ENCODE measurements at regions not wholly inside any gene's neighbourhood (a gene's known extent, or its start where the extent isn't known, plus 50 kb on each side); places are given as distances from the start of the nearest gene placed in this dataset.
"Not testable (repeated sequence)": the region's sequence is repeated elsewhere in the genome, so short reads cannot be mapped to it uniquely, and the experiment has no call there.

GRCh38 chr1:5129746-5130355 is 475.4 kb downstream of the AJAP1 start:
- no peak for TF ChIP-seq CTCF (IDR thresholded peaks at IDR 0.05)
- no peak for TF ChIP-seq POLR2A (IDR thresholded peaks at IDR 0.05)
- WGBS, 2 donors = 0 to 15% methylated on average over 1 of the region's 1 CpG

GRCh38 chr1:5125208-5125607 is 470.8 kb downstream of the AJAP1 start:
- TF ChIP-seq POLR2A (IDR thresholded peaks at IDR 0.05) (no peak), CTCF (IDR thresholded peaks at IDR 0.05) (no peak)
- H3K4me1 ChIP-seq = no peaks in the 10 kb centered on the region
- no peaks in the 10 kb centered on the region for H3K9me3 ChIP-seq
- no peaks in the 10 kb centered on the region for H3K27me3 ChIP-seq
- DNase-seq = no peak
- H3K36me3 ChIP-seq (replicated peaks in 1 of 2; ENCODE audit: insufficient read depth in 1 of 2, low read depth in 2 of 2) = no peaks in the 10 kb centered on the region
- 65 to 70% methylated on average over 7 of the region's 7 CpGs for WGBS, 2 donors
- intact Hi-C loops (cut with DNase I) = no loop called here
- no peak for ATAC-seq
- no peak overlapping the region for H3K27ac ChIP-seq
- H3K4me3 ChIP-seq = no peak overlapping the region

More at GRCh38 chr1:5129746-5130355, 475.4 kb downstream of the AJAP1 start:
- Histone ChIP-seq H3K4me1 (no peaks in the 10 kb centered on the region), H3K4me3 (no peak overlapping the region), H3K36me3 (replicated peaks in 1 of 2; ENCODE audit: insufficient read depth in 1 of 2, low read depth in 2 of 2) (no peaks in the 10 kb centered on the region), H3K27ac (no peak overlapping the region), H3K27me3 (no peaks in the 10 kb centered on the region), H3K9me3 (no peaks in the 10 kb centered on the region)
- intact Hi-C loops (cut with DNase I) = no loop called here
- DNase-seq = no peak
- no peak for ATAC-seq

- H3K9me3 ChIP-seq = no peaks in the 10 kb centered on the region
- no peak overlapping the region for H3K27ac ChIP-seq
- no peak for TF ChIP-seq CTCF (IDR thresholded peaks at IDR 0.05)
- no peak for TF ChIP-seq POLR2A (IDR thresholded peaks at IDR 0.05)
- no peaks in the 10 kb centered on the region for H3K27me3 ChIP-seq
- DNase-seq = no peak
- H3K4me3 ChIP-seq = no peak overlapping the region
- intact Hi-C loops (cut with DNase I) = no loop called here
- H3K36me3 ChIP-seq (replicated peaks in 1 of 2; ENCODE audit: insufficient read depth in 1 of 2, low read depth in 2 of 2) = no peaks in the 10 kb centered on the region
- no peak for ATAC-seq
- 78 to 90% methylated on average over 1 of the region's 1 CpG for WGBS, 2 donors
- no peaks in the 10 kb centered on the region for H3K4me1 ChIP-seq
Measured at GRCh38 chr1:5120559-5120958, 466.1 kb downstream of the AJAP1 start.

- H3K4me3 ChIP-seq = no peak overlapping the region
- WGBS, 2 donors = 45 to 55% methylated on average over 11 of the region's 11 CpGs
- ATAC-seq (no peak), DNase-seq (peak in 2 of 4 donors; percentile 3 to 37)
- no peaks in the 10 kb centered on the region for H3K27me3 ChIP-seq
- H3K9me3 ChIP-seq = no peaks in the 10 kb centered on the region
- no peaks in the 10 kb centered on the region for H3K36me3 ChIP-seq (replicated peaks in 1 of 2; ENCODE audit: insufficient read depth in 1 of 2, low read depth in 2 of 2)
- intact Hi-C loops (cut with DNase I) = no loop called here
- no peaks in the 10 kb centered on the region for H3K4me1 ChIP-seq
- TF ChIP-seq CTCF (IDR thresholded peaks at IDR 0.05) (peak in 3 of 7 experiments; percentile 17 to 47 (median 25)), POLR2A (IDR thresholded peaks at IDR 0.05) (no peak)
- no peak overlapping the region for H3K27ac ChIP-seq
Measured at GRCh38 chr1:5119366-5120234, 465.2 kb downstream of the AJAP1 start.

- H3K9me3 ChIP-seq; H3K27ac ChIP-seq; intact Hi-C loops (cut with DNase I); H3K4me1 ChIP-seq; DNase-seq; H3K27me3 ChIP-seq; H3K36me3 ChIP-seq (replicated peaks in 1 of 2; ENCODE audit: insufficient read depth in 1 of 2, low read depth in 2 of 2); H3K4me3 ChIP-seq; ATAC-seq: not testable (repeated sequence)
- 82 to 90% methylated on average over 10 of the region's 10 CpGs for WGBS, 2 donors
Measured at GRCh38 chr1:5118771-5119170, 464.4 kb downstream of the AJAP1 start.

GRCh38 chr1:5118292-5118691 is 463.9 kb downstream of the AJAP1 start:
- H3K4me1 ChIP-seq; H3K27me3 ChIP-seq; H3K4me3 ChIP-seq; H3K9me3 ChIP-seq; H3K36me3 ChIP-seq (replicated peaks in 1 of 2; ENCODE audit: insufficient read depth in 1 of 2, low read depth in 2 of 2); intact Hi-C loops (cut with DNase I); H3K27ac ChIP-seq; DNase-seq; ATAC-seq: not testable (repeated sequence)
- WGBS, 2 donors = 81 to 95% methylated on average over 7 to 9 of the region's 11 CpGs

All from body of pancreas (tissue), 4 donors.